GM18507 (cell line): ENCODE measurements at regions not wholly inside any gene's neighbourhood (a gene's known extent, or its start where the extent isn't known, plus 50 kb on each side); places are given as distances from the start of the nearest gene placed in this dataset.
A peak's percentile ranks its signal among the peaks of the same experiment; 100 is the strongest.
"Not testable (repeated sequence)": the region's sequence is repeated elsewhere in the genome, so short reads cannot be mapped to it uniquely, and the experiment has no call there.

Experiments
- DNase-seq: peaks from one replicate; pipeline ENCODE4 v3.0.0; 2011; ENCODE audit warnings: low read depth; ENCODE audit not compliant: insufficient read length; ENCODE audit errors: extremely low spot score
- FAIRE-seq: peaks from 2 replicates; lab custom pipeline; 2011; peaks lifted over from hg19 to GRCh38; lab: Jason Lieb, UNC

DNA sequence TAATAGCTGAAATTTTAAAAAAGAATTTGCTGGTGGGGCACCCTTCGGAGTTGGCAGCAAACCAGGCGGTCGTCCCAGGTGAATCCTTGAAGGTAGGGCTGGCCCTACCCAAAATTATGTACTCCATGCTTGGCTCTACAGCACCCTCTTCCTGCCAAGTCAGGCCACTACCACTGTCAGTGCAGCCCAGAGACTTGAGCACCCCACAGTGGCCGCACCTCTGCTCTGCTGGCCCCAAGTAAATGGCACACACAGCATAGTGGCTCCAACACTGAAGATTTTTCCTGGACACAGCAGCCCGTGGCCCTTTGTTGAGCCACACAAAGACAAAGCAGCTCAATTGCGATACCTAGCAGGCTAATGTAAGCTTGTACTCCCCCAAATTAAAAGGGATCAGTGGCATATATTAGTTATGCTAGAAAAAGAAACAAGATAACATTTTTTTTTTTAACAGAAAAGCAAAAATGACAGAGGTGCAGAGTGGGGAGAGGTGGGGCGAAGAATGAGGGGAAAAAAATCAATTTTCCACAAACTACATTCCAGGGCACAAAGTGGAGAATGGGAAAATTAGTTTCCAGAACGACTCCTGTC is 250.5 kb downstream of the UACA start:
- DNase-seq (no peak), FAIRE-seq (peak; percentile 77)

DNA sequence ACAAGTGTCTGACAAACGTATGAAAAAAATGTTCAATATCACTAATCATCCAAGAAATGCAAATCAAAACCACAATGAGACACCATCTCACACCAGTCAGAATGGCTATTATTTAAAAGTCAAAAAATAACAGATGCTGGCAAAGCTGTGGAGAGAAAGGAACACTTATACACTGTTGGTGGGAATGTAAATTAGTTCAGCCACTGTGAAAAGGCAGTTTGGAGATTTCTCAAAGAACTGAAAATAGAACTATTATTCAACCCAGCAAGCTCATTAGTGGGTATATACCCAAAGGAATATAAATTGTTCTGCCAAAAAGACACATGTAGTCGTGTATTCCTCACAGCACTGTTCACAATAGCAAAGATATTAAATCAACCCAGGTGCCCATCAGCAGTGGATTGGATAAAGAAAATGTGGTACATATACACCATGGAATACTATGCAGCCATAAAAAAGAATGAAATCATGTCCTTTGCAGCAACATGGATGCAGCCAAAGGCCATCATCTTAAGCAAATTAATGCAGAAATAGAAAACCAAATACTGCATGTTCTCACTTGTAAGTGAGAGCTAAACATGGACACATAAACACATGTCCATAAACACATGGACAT is 251.3 kb downstream of the UACA start:
- peak; percentile 56 for FAIRE-seq

DNA sequence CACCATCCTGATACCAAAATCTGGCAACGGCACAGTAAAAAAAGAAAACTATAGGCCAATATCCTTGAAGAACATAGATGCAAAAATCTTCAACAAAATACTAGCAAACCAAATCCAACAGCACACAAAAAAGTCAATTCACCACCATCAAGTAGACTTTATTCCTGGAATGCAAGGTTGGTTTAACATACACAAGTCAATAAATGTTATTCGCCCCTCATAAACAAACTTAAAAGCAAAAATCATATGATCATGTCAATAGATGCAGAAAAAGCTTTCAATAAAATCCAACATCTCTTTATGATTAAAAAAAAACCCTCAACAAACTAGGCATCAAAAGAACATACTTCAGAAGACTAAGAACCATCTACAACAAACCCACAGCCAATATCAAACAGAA is 252.9 kb downstream of the UACA start:
- FAIRE-seq (no peak), DNase-seq (no peak)

More for the DNA sequence above, 251.3 kb downstream of the UACA start:
- DNase-seq = not testable (repeated sequence)

DNA sequence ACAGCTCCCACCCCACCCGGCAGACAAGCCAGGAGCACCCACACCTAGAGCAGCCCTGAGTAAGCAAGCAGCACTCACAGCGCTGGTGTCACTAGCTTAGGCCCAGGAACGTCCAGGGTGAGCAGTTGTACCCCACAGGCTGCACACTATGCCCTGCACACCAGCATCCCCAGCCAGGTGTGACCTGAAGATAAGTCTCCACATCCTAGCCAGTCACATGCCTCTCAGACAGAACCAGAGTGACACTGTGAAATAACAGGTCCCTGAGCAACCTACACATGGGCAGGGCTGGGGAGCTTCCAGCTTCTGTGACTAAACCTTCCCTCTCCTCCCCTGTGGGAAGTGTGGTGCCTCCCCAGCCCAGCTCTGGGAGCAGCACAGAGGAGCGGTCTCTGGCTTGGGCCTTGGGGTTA is 253.6 kb downstream of the UACA start:
- no peak for FAIRE-seq

DNA sequence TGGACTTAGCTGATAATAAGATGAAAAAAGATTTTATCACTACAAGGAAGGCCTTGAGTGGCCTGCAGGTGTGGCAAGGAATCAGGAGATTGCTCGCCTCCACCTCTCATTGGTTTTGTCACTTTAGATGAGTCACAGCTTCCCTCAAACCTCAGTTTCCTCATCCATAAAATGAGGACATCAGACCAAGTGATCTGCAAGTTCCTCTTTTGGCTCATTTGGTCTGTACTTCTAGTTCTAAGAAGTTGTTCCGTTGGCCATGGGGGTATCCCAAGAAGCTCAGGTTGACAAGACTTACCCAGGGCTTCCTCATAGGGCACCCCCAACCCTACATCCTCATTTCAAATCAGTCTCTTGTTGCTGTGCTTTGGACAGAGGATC is 254.1 kb downstream of the UACA start:
- FAIRE-seq (no peak), DNase-seq (no peak)

More for the DNA sequence above, 253.6 kb downstream of the UACA start:
- DNase-seq = no peak

DNA sequence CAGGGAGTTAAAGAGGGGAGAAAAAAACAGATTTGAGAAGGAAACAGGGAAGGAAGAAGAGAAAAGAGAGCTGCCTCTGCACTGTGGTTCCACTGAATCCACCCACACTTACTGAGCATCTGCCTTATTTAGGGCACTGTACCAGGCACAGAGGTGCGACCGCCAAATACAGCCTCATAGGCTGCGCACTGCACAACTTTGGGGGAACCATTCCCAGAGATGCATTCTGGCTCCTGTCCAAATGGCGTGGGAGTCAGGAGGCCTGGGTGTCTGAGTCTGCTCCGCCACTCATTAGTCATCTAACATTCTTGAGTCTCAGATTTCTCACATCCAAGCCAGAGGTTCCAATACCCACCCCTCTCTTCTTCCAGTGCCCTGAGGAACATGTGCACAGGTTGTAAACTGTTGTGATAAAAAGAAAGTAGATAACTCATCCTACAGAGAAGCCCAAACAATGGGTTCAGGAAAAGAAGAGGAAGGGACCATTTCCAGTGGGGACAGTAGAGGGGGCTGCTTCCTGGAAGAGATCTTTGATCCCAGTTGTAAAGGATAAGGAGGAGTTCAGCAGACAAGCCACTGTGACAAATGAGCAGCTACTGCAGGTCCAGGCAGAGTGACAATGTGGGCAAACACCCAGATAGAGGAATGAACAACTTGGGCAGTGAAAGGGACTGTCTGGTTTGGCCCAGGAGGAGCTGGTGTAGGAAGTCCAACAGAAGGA is 254.6 kb downstream of the UACA start:
- DNase-seq = no peak
- no peak for FAIRE-seq

DNA sequence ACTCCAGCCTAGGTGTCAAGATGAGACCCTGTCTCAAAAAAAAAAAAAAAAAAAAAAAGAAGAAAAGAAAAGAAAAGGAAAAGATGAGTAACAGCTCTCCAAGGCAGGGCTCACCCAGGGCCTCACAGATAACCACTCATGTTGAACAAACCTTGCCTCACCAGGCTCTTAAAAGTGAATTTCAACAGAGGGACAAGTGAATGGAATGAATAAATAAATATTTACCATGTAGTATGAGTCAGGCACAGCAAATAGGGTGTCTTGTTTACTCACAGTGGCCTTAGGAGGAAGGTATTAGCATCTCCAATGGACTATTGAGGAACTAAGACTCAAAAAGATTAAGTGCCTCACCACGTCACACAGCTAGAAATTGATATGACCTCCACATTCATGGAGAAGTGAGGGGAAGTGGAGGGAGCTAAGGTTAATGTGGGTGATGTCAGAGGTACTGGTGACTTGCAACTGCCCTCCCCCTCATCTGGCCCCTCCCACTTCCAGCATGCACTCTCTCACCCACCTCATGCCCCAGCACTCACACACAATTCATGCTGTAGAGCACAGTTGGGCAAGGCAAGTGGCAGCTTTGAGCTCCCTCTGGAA is 255.5 kb downstream of the UACA start:
- no peak for DNase-seq

DNA sequence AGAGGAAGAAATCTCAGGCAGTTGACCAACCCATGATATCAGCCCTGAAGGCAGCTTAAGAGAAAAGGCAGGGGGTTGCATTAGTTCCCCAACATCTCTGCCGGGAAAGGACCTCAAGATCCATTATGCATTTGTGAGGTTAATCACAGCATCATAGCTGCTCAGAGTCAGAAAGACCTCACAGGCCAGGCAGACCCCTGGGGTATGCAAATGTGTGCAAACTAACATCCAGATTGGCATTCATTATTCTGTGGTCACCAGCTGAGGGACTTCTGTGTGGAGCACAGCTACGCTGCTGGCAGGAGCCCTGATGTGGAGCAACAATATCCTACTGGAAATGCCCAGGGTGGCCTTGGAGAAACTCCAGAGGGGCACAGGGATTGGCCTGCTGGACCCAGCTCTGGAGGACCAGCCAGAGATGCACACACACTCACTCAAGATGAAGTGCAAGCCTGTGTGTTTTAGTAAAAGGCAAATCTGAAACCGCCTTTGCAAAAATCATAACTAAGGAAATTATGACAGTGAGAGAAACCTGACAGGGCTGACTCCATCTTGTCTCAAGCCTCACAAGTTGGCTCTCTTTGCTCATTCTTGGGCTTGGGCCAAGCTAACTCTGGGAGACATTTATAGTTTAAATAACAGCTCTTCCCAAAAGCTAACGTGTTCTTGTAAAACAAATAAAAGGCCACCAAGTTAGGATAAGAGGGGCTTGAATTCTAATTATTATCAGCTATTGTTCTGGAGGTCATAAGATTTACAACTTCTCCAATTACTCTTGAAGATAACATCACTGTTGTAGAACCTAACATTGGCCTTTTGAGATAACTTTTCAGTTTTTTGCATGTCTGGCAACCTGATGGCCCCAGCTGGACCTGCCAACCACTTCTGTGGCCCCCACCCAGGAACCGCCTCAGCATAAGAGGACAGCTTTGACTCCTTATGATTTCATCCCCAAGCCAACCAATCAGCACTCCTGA is 257.1 kb downstream of the UACA start:
- peak; percentile 29 for FAIRE-seq
- no peak for DNase-seq

More for the DNA sequence above, 255.5 kb downstream of the UACA start:
- no peak for FAIRE-seq

DNA sequence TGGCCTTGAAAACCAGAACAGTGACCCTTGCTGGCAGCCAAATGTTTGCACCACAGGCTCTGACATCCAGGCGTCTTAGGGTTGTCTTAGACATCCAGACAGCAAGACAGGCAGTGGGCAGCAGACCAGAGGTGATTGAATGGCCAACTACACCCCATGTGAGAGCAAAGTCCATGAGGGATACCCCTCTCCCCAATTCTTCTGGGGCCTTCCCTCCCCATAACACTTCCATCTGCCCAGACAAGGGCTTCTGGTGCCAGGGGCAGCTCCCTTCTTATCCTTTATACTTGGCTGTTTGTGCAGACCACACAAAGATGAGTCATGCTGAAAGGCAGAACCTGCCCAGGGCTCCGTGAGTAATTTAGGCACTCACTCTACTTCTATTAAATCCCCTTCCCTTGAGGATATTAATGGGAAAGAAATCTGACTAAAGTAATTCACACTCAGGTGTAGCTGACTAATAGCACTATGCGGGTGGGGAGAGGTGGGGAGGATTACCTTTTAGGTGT is 257.9 kb downstream of the UACA start:
- peak; percentile 44 for FAIRE-seq
- DNase-seq = no peak

DNA sequence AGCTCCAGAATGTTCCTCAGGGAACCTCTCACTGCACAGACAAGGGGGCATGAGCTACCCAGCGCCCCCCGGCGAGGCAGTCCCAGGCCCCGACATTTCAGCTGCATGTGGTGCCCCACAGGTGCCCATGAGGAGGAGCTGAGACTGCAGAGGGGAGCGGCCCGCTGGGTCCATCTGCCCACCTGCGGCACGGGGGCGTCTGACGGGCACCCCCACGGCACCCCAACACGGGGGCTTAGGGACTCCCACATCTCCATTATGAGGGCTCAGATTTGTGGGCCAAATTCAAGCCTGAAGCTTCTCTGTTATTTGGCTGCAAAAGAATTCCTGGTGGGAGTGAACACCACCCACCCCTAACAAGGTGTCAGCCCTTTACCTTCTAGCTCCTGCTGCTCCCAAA is 258.4 kb downstream of the UACA start:
- FAIRE-seq = no peak
- no peak for DNase-seq

DNA sequence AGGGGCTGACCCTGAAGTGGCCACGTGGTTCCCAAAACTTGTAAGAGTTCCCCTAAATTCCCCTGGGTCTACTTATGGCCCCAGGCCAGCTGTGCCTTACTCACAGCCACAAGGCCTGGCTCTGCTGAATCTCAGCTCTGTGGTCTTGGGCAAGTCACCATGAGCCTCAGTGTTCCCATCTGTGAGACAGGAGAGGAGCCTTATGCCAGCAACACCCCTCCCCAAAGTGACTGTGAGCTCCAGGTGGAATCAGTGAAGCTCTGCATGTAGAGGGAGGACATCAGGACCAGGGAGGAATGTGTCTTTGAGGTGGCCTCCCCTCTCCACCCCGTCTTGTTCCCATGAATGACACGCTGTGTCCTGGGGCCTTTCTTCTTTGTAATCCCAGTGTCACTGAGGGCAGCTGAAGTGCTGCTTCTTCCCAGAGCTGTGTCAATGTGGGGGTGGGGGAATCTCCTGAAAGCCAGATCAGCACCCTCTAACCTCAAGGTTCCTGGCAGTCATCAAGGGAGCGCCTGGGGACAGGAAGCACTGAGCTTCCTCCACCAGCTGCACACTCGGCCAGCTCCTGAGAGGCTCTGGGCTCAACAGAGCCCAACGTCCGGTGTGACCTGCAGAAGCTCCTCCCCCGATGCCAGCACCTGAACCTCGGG is 258.9 kb downstream of the UACA start:
- DNase-seq (no peak), FAIRE-seq (peak; percentile 93)

DNA sequence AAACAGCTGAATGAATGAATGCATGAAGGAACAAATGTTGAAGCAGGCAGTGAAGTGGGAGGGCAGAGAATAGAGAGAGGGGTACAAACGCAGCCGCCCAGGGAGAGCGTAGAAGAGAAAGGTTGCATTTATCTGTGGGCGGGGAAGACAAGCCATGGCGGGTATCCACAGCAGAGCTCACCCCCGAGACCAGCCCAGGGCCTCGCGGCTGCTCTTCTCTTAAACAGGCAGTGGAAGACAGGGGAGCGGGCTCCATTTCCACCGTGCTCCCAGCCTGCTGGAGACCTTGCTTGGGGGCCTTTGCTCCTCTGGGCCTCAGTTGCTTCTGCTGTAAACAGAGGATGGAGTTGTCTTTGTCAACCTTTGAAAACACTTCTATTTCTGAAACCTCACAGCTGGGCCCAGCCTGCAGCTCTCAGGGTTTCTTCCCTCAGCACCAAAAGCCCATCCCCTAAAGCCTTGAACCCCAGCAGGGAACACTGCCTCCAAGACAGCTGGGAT is 259.5 kb downstream of the UACA start:
- FAIRE-seq (no peak), DNase-seq (no peak)

DNA sequence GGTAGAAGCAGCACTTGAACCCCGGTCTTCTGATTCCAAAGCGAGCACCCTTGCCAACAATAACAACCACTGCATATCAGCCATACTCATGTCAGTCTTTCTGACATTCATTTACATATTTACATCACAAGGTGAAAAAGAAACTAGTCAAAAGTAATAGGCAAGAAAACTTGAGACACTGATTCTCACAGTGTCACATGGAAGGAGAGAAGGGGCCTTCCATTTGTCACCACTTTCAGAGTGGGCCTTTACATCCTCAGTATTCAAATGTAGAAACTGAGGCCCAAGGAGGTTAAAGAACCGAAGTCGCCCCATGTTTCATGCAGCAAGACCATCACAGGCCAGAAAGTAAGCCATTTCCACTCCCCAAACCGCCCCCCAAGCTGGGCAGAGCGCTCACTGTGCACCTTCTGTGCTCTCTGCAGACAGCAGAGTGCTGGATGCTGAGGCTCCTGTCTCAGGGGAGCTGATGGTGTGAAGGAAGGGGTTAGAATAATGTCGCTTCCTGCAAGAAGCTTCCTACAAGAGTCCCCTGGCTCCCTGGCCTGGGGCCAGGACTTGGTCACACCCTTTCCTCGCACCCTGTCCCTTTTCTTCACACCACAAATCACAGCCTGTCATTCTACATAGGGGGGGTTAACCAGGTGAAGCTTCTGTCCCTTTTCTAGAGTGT is 260.1 kb downstream of the UACA start:
- FAIRE-seq = peak; percentile 76
- no peak for DNase-seq

DNA sequence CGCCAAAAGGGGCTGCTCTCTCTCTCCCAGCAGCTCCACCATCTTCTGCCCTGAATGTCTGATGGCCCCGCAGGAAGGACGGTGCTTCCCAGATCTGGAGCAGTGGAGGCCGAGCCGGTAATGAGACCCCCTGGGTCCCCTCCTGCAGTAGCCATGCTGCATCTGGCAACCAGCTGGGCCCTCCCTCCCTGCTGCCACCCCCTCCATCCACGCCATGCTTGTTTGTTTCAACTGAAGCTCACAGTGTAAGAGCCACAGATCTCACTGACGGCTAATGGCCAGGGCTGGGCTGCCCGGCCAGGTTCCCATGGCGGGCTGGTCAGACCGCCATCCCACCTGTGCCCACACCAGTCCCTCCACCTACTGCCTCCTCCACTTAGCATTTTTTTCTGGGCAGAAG is 260.8 kb downstream of the UACA start:
- FAIRE-seq = no peak
- DNase-seq = no peak

DNA sequence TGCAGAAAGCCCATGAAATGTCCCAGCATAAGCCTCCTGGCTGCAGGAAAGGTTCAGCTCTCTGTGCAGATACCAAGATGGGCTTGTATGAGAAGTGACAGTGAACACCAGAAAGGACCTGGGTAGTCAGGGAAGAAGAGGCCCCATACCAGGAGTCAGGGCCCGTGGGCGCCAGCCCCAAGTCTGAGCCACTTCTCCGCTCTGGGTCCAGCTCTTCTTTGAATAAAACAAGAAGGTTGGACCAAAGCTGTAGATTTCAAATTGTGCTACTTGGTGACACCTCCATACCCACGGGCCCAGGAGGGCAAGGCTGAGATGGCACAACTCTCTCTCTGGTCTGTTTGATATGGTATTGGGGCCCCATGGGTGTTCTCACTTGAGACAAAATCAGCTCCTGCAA is 261.5 kb downstream of the UACA start:
- FAIRE-seq (no peak), DNase-seq (no peak)

DNA sequence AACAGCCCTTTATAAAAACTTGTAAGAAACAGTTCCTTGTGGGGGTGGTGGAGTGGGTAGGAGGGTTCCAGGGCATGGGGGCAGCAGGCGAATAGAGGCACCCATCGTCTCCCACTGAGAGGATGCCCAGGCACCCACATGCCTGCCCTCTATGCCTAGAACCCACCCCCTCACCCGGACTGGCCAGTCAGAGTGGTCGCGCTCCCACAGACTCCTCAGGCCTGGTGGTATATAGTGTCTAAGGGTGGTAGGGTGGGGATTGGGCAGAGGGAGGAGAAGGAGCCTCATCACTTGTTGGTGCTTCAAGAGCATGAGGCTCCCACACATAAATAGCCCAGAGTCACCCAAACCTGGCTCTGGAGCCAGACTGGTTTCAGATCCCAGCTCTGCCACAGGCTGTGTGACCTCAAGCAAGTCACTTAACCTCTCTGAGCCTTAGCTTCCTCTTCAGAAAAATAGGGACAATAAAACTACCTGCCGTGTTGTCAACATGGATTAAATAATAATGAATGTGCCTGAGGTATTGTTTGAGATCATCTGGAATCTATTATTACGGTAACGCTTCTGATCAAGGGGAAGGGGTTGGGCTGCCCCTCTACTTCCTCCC is 262.1 kb downstream of the UACA start:
- DNase-seq = no peak
- no peak for FAIRE-seq

DNA sequence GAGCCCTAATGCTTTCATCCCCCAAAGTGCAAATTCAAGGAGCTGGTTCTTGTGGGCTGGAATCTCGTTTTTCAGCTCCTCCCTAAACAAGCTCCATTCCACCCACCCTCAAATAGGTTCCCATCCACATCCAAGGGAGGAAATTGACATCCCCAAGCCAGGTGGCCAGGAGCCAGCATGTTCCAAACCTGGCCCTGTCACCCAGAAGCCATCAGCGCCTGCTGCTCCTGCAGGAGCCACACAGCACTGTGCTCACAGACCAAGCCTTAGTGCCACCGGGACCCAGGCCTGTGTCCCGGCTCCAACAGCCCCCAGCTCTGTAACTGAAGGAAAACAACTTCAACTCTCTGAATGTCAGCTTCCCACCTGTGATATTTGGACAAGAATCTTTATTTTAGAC is 263.6 kb downstream of the UACA start:
- no peak for DNase-seq
- no peak for FAIRE-seq
